Stimulated activated naive CD4-positive, alpha-beta T cell (primary cell): ENCODE measurements at regions not wholly inside any gene's neighbourhood (a gene's known extent, or its start where the extent isn't known, plus 50 kb on each side); places are given as distances from the start of the nearest gene placed in this dataset.
"Not testable (repeated sequence)": the region's sequence is repeated elsewhere in the genome, so short reads cannot be mapped to it uniquely, and the experiment has no call there.

Experiments
- DNase-seq, 6 experiments: peaks; one replicate each; lab custom pipeline; 2025; lab: John Stamatoyannopoulos, UW

GRCh38 chr13:39893808-39894207 lies 238.3 kb downstream of the COG6 start:
- no peak for DNase-seq

GRCh38 chr13:39894586-39894985 lies 239.1 kb downstream of the COG6 start:
- no peak for DNase-seq

GRCh38 chr13:39895254-39895653 lies 239.8 kb downstream of the COG6 start:
- no peak for DNase-seq

- DNase-seq: no peak
Measured at GRCh38 chr13:39897636-39898035, 242.2 kb downstream of the COG6 start.

- DNase-seq: no peak
Measured at GRCh38 chr13:39900106-39900750, 244.8 kb downstream of the COG6 start.

- no peak for DNase-seq
Measured at GRCh38 chr13:39904959-39905358, 249.5 kb downstream of the COG6 start.

- DNase-seq: no peak
Measured at GRCh38 chr13:39909634-39910033, 254.2 kb downstream of the COG6 start.

GRCh38 chr13:39910041-39910440 lies 254.6 kb downstream of the COG6 start:
- no peak for DNase-seq

- DNase-seq: no peak
Measured at GRCh38 chr13:39910833-39911232, 255.4 kb downstream of the COG6 start.

GRCh38 chr13:39913339-39913738 lies 257.9 kb downstream of the COG6 start:
- no peak for DNase-seq

GRCh38 chr13:39913928-39914327 lies 258.5 kb downstream of the COG6 start:
- DNase-seq: no peak

GRCh38 chr13:39915418-39915817 lies 260.0 kb downstream of the COG6 start:
- no peak for DNase-seq

- no peak for DNase-seq
Measured at GRCh38 chr13:39916330-39916729, 260.9 kb downstream of the COG6 start.

- no peak for DNase-seq
Measured at GRCh38 chr13:39918620-39919236, 263.3 kb downstream of the COG6 start.

GRCh38 chr13:39920613-39921012 lies 265.2 kb downstream of the COG6 start:
- DNase-seq: no peak

GRCh38 chr13:39926345-39926744 lies 270.9 kb downstream of the COG6 start:
- no peak for DNase-seq

- DNase-seq: no peak
Measured at GRCh38 chr13:39928261-39928660, 272.8 kb downstream of the COG6 start.

- DNase-seq: no peak
Measured at GRCh38 chr13:39929583-39929982, 274.1 kb downstream of the COG6 start.

GRCh38 chr13:39930060-39930459 lies 274.6 kb downstream of the COG6 start:
- no peak for DNase-seq

- no peak for DNase-seq
Measured at GRCh38 chr13:39930544-39931444, 275.3 kb downstream of the COG6 start.

GRCh38 chr13:39931505-39931904 lies 276.0 kb downstream of the COG6 start:
- DNase-seq: no peak

GRCh38 chr13:39932514-39932913 lies 277.1 kb downstream of the COG6 start:
- DNase-seq: not testable (repeated sequence)

GRCh38 chr13:39935155-39935554 lies 279.7 kb downstream of the COG6 start:
- DNase-seq: no peak
